ENCODE measurements at regions not wholly inside any gene's neighbourhood (a gene's known extent, or its start where the extent isn't known, plus 50 kb on each side); places are given as distances from the start of the nearest gene placed in this dataset.
A peak's percentile ranks its signal among the peaks of the same experiment; 100 is the strongest.

DNA sequence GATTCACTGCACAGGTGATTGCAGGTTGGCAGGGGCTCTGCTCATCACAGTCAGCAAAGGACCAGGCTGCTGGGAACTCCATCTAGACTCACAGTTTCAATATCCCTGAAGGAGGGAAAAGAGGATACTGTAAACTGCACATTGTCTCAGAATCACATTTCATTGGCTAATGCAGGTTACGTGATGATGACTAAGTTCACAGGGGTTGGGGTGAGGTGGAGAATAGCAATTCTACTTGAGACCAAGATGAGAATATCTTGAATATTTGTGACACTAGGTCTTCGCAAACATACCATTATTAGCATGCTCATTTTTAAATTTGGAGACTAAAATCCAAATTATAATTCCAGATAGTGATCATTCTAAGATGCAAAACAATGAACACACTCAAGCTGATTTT, 208.5 kb upstream of the CITED2 start:
- H3K9me3 ChIP-seq, result no peaks in the 10 kb centered on the region
- TF ChIP-seq, protein P1, sequence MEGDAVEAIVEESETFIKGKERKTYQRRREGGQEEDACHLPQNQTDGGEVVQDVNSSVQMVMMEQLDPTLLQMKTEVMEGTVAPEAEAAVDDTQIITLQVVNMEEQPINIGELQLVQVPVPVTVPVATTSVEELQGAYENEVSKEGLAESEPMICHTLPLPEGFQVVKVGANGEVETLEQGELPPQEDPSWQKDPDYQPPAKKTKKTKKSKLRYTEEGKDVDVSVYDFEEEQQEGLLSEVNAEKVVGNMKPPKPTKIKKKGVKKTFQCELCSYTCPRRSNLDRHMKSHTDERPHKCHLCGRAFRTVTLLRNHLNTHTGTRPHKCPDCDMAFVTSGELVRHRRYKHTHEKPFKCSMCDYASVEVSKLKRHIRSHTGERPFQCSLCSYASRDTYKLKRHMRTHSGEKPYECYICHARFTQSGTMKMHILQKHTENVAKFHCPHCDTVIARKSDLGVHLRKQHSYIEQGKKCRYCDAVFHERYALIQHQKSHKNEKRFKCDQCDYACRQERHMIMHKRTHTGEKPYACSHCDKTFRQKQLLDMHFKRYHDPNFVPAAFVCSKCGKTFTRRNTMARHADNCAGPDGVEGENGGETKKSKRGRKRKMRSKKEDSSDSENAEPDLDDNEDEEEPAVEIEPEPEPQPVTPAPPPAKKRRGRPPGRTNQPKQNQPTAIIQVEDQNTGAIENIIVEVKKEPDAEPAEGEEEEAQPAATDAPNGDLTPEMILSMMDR (IDR thresholded peaks at IDR 0.05), result no peak
- TF ChIP-seq POLR2A (IDR thresholded peaks at IDR 0.05) (no peak), POLR2AphosphoS5 (IDR thresholded peaks at IDR 0.05) (no peak)
- intact Hi-C loops (cut with DNase I), result no loop called here
- WGBS, result 98% methylated on average over 2 of the region's 2 CpGs
- no peaks in the 10 kb centered on the region for H3K36me3 ChIP-seq
- peaks cover 10% of the 10 kb centered on the region for H3K4me1 ChIP-seq (replicated peaks)
- no peaks in the 10 kb centered on the region for H3K27me3 ChIP-seq (replicated peaks; ENCODE audit: insufficient read depth)
- no peak for DNase-seq (ENCODE audit: low spot score)
- H3K27ac ChIP-seq, result no peak overlapping the region
- H3K4me3 ChIP-seq, result no peak overlapping the region

DNA sequence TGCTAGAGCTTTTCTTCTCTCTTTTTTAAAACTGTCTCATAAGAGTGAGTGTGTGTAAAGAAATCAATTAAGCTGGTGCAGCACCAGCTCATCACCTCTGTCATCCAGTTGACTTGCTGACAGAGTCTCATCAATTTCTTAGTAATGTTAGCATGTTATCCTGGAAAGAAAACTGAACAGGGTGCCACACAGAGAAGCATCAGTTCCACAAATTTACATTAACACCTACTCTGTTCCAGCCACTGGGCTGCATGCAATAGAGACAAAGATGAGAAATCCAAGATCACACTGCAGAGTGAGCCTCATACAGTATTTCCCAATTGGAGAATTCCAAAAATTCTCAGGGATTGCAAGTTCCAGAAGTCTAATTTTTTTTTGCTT, 207.0 kb upstream of the CITED2 start:
- TF ChIP-seq, protein P1 (IDR thresholded peaks at IDR 0.05), result no peak
- TF ChIP-seq POLR2A (IDR thresholded peaks at IDR 0.05) (no peak), POLR2AphosphoS5 (IDR thresholded peaks at IDR 0.05) (no peak)
- DNase-seq (ENCODE audit: low spot score), result no peak
- Histone ChIP-seq H3K9me3 (no peaks in the 10 kb centered on the region), H3K27me3 (replicated peaks; ENCODE audit: insufficient read depth) (no peaks in the 10 kb centered on the region), H3K27ac (no peak overlapping the region), H3K4me1 (replicated peaks) (no peaks in the 10 kb centered on the region), H3K4me3 (no peak overlapping the region), H3K36me3 (no peaks in the 10 kb centered on the region)
- intact Hi-C loops (cut with DNase I), result no loop called here

DNA sequence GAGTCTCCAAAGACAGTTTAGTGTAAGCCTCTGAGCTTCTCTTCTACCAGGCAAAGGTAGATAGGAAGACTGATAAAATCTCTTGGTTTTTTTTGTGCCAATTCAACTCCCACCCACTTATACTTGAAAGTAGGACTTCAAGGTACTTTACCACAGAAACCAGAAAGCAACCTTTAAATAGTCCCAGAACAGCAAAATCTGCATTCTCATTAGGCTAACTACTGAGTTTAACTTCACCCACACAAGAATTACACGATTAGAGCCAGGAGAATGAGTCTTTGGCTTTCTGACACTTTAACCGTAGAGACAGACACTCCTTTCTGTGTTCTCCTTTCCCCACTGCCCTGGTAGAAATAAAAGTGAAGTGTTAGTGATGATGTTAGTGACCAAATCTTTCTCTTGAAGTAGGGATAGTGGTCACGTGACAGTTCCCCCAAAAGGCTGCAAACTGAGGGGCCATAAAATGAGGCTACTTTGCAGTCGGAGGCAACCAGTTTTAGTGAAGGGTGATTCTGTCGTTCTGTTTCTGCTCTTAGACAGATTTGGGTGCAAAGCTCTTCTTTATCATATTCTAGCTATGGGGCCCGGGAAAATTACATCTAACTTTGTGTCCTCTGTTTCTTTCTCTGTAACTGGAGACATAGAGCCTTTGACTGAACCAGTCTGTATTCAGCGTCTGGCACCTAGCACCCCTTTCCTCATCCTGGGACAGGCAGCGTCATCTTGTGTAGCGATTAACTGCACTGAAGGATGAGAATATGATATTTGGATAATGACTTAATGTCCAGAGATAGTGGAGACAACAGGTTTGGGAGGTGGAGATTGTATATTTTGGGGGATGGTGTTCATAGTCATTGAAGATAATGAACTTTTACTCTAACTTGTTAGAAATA, 206.4 kb upstream of the CITED2 start:
- no peak overlapping the region for H3K27ac ChIP-seq
- WGBS, result 86% methylated on average over 9 of the region's 9 CpGs
- H3K4me3 ChIP-seq, result no peak overlapping the region
- H3K27me3 ChIP-seq (replicated peaks; ENCODE audit: insufficient read depth), result no peaks in the 10 kb centered on the region
- DNase-seq (ENCODE audit: low spot score), result no peak
- no peak for TF ChIP-seq POLR2AphosphoS5 (IDR thresholded peaks at IDR 0.05)
- TF ChIP-seq POLR2A (IDR thresholded peaks at IDR 0.05), result no peak
- TF ChIP-seq, protein P1 (IDR thresholded peaks at IDR 0.05), result no peak
- H3K4me1 ChIP-seq (replicated peaks), result no peaks in the 10 kb centered on the region
- intact Hi-C loops (cut with DNase I), result no loop called here
- H3K36me3 ChIP-seq, result no peaks in the 10 kb centered on the region
- no peaks in the 10 kb centered on the region for H3K9me3 ChIP-seq

DNA sequence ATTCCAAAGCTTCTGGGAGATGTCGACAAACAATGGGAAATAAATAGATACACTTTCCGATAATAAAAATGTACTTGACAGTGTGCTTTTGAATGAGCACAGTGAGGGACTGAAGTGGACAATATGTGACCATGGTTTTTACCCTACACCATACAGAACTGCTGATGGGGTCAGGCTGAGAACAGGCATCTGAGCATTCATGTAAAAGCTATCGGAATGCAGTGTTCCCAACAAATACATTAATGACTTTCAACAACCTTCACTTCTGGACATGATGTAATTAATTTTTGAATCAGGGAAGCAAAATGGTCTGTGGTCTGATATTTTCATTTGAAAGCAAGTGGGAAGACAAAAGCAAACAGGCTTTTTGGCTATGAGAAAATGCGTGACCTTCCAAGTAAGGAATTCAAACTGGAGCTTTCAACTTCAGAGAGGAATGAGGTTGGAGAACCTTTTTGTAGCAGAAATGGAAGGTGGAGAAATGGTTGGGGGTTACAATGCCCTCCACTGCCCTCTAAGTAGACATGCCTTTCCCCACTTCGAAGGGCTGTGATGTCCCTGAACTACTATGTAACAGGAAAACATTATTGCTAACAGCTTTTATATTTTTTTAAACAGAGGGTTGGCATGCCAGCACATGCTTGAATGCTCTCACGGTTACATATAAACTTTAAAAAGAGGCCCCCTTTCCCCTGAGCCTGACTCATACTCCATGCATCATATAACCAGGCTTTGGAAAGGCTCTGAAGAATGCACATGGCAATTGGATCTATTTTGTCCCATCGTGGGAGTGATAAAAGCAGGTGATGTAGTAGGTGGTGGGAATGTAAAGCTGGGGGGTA, 203.5 kb upstream of the CITED2 start:
- H3K4me1 ChIP-seq (replicated peaks), result no peaks in the 10 kb centered on the region
- DNase-seq (ENCODE audit: low spot score), result peak; percentile 40
- TF ChIP-seq POLR2A (IDR thresholded peaks at IDR 0.05) (no peak), POLR2AphosphoS5 (IDR thresholded peaks at IDR 0.05) (peak; percentile 49)
- no peaks in the 10 kb centered on the region for H3K9me3 ChIP-seq
- H3K27me3 ChIP-seq (replicated peaks; ENCODE audit: insufficient read depth), result no peaks in the 10 kb centered on the region
- 18% methylated on average over 7 of the region's 7 CpGs for WGBS
- intact Hi-C loops (cut with DNase I), result no loop called here
- H3K4me3 ChIP-seq, result no peak overlapping the region
- H3K36me3 ChIP-seq, result no peaks in the 10 kb centered on the region
- peak overlapping the region in 1 of 2 donors; percentile 1 for H3K27ac ChIP-seq

DNA sequence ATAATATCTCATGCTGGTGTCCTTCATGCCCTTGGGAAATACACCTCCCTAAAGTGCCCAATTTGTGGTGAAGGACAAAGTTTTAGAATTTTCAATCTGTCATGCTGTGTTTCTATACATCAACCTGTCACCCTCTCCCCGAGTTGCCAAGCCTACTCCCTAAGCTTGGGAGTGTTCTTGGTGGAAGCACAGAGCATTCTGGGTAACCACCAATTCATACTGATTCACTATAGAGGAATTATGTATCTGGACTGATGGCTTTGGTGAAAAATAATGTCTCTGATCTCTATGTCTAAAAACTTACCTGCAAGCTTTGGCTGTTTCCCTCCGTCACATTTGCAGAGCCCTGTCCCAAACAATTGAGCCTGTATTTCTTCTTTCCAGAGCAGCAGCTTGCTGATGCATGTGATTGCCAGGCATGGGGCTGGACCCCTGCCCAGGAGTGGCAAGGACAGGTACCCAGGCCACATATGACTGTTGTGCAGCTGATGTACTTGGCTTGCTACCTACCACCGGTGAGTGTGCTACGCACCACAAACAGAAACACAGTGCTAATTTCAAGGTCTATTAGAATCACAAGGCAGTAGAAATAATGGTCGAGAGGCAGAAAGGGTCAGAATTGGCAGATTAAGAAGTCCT, 202.8 kb upstream of the CITED2 start:
- intact Hi-C loops (cut with DNase I), result no loop called here
- no peaks in the 10 kb centered on the region for H3K27me3 ChIP-seq (replicated peaks; ENCODE audit: insufficient read depth)
- H3K9me3 ChIP-seq, result no peaks in the 10 kb centered on the region
- peak; percentile 28 for DNase-seq (ENCODE audit: low spot score)
- 51% methylated on average over 5 of the region's 5 CpGs for WGBS
- no peak overlapping the region for H3K4me3 ChIP-seq
- TF ChIP-seq POLR2A (IDR thresholded peaks at IDR 0.05) (no peak), POLR2AphosphoS5 (IDR thresholded peaks at IDR 0.05) (no peak)
- TF ChIP-seq, protein P1 (IDR thresholded peaks at IDR 0.05), result no peak
- no peaks in the 10 kb centered on the region for H3K4me1 ChIP-seq (replicated peaks)
- H3K27ac ChIP-seq, result peak overlapping the region in 1 of 2 donors; percentile 1
- no peaks in the 10 kb centered on the region for H3K36me3 ChIP-seq
